ENCODE measurements at regions not wholly inside any gene's neighbourhood (a gene's known extent, or its start where the extent isn't known, plus 50 kb on each side); places are given as distances from the start of the nearest gene placed in this dataset.

DNA sequence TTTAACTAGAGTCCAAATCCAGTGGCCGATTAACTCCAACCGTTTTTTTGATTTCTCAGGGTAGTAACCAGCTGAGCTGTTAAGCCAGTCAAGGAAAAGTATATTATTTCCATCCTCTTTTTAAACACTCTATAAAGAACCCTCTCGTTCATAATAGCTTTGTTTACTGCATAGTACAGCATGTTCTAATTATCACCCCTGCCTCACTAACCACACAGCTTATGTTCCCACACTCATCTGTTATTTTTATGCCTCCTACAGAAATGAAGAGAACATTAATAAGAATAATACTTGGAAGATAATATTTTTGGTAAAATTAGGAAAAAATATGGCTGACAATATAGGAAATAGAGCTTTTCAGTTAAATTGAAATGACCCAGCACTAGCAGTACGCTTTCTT lies 2132.8 kb upstream of the CELF4 start:
- Histone ChIP-seq H3K9ac (replicated peaks in 1 of 4; ENCODE audit: extremely low read depth in 1 of 4, low read depth in 3 of 4, low read length in 3 of 4) (no peak overlapping the region), H3K79me2 (ENCODE audit: control insufficient read depth in 1 of 2, insufficient read depth in 2 of 2, low read length in 2 of 2) (no peaks in the 10 kb centered on the region), H2BK12ac (ENCODE audit: low read depth, low read length) (no peak overlapping the region), H3K18ac (ENCODE audit: extremely low read depth, low read length) (no peak overlapping the region), H4K20me1 (replicated peaks in 1 of 2; ENCODE audit: control insufficient read depth in 1 of 2, insufficient read depth in 2 of 2, low read length in 2 of 2) (no peaks in the 10 kb centered on the region), H2BK120ac (replicated peaks; ENCODE audit: low read depth, low read length) (no peak overlapping the region), H3K27me3 (replicated peaks in 1 of 4; ENCODE audit: control insufficient read depth in 3 of 4, extremely low read depth in 1 of 4, insufficient read depth in 3 of 4, low read length in 3 of 4) (no peaks in the 10 kb centered on the region), H4K91ac (replicated peaks; ENCODE audit: insufficient read length, low read length) (no peak overlapping the region), H3K9me3 (ENCODE audit: insufficient read depth in 2 of 2, low read depth in 1 of 2, low read length in 1 of 2) (no peaks in the 10 kb centered on the region), H2AFZ (ENCODE audit: low read length) (no peak overlapping the region), H3K23me2 (ENCODE audit: low read depth, low read length) (no peaks in the 10 kb centered on the region), H3K23ac (ENCODE audit: insufficient read length) (no peak overlapping the region), H3K4me2 (ENCODE audit: insufficient read depth in 1 of 2, low read depth in 2 of 2, low read length in 2 of 2) (no peak overlapping the region), H2AK5ac (ENCODE audit: low read depth, low read length) (no peak overlapping the region), H3K27ac (ENCODE audit: low read depth, low read length) (no peak overlapping the region), H3K4me3 (ENCODE audit: extremely low read depth in 1 of 4, insufficient read depth in 2 of 4, low read depth in 3 of 4, low read length in 4 of 4) (no peak overlapping the region), H3K79me1 (ENCODE audit: low read depth, low read length) (no peaks in the 10 kb centered on the region), H3K56ac (replicated peaks; ENCODE audit: insufficient read length, low read depth, low read length) (no peak overlapping the region), H3K14ac (ENCODE audit: insufficient read length) (no peak overlapping the region), H3K4ac (replicated peaks; ENCODE audit: insufficient read length, low read depth, low read length) (no peak overlapping the region), H4K5ac (ENCODE audit: insufficient read length, low read depth, low read length) (no peak overlapping the region), H2BK20ac (ENCODE audit: low read length) (no peak overlapping the region), H2BK15ac (ENCODE audit: low read length) (no peak overlapping the region), H2BK5ac (ENCODE audit: low read depth, low read length) (no peak overlapping the region), H3K36me3 (ENCODE audit: control insufficient read depth in 2 of 4, insufficient read depth in 4 of 4, low read length in 3 of 4) (no peaks in the 10 kb centered on the region; a peak in 1 of 8 replicates), H4K8ac (ENCODE audit: extremely low read depth, insufficient read depth, low read length) (no peak overlapping the region), H3K4me1 (replicated peaks in 1 of 4; ENCODE audit: control insufficient read depth in 3 of 4, insufficient read depth in 4 of 4, low read length in 3 of 4) (peaks cover 0 to 9% (median 4%) of the 10 kb centered on the region in 4 experiments; a peak in 2 of 7 replicates)
- TF ChIP-seq CBX8 (IDR thresholded peaks at IDR 0.05; ENCODE audit: borderline replicate concordance, low read depth, low read length), result no peak
- TF ChIP-seq KDM5A (IDR thresholded peaks at IDR 0.05; ENCODE audit: low read length), result no peak
- TF ChIP-seq, protein P1, sequence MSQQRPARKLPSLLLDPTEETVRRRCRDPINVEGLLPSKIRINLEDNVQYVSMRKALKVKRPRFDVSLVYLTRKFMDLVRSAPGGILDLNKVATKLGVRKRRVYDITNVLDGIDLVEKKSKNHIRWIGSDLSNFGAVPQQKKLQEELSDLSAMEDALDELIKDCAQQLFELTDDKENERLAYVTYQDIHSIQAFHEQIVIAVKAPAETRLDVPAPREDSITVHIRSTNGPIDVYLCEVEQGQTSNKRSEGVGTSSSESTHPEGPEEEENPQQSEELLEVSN (IDR thresholded peaks at IDR 0.05), result no peak
- no peak for TF ChIP-seq SAP30 (IDR thresholded peaks at IDR 0.05; ENCODE audit: insufficient read depth, insufficient replicate concordance, low read length)
- ChIA-PET POLR2A (ENCODE audit: partially characterized antibody) (no interaction called here), CTCF (ENCODE audit: partially characterized antibody) (no interaction called here)
- 95% methylated on average over 4 of the region's 4 CpGs; no CpG with 5 or more reads in 1 of the 2 experiments for WGBS, 2 experiments (ENCODE audit: extremely low coverage in 1 of 2, insufficient coverage in 1 of 2, insufficient read length in 1 of 2, insufficient replicate concordance in 2 of 2, low coverage in 1 of 2, low lambda C conversion rate in 2 of 2, missing lambda C conversion rate in 1 of 2)
- no peak for DNase-seq (ENCODE audit: low read depth in 1 of 2, low spot score in 2 of 2)
- no peak for FAIRE-seq

Measured in H1 (cell line).